Activated CD4-positive, alpha-beta T cell treated with anti-CD3 and anti-CD28 coated beads, Interleukin-2, Interleukin-4, amounts not matched to agents 100 ng/mL and 50 ng/mL, durations not matched to agents 16 hours and 8 hours (primary cell): ENCODE measurements at regions not wholly inside any gene's neighbourhood (a gene's known extent, or its start where the extent isn't known, plus 50 kb on each side); places are given as distances from the start of the nearest gene placed in this dataset.

Experiments
- DNase-seq: peaks from one replicate; pipeline ENCODE4 v3.0.0-alpha.2; 2020; ENCODE audit warnings: low spot score

GRCh38 chr4:24244663-24245490 lies 339.5 kb downstream of the DHX15 start:
- DNase-seq, result no peak

GRCh38 chr4:24243641-24244040 lies 340.7 kb downstream of the DHX15 start:
- no peak for DNase-seq

- no peak for DNase-seq
Measured at GRCh38 chr4:24241511-24241910, 342.8 kb downstream of the DHX15 start.

- DNase-seq, result no peak
Measured at GRCh38 chr4:24240655-24241054, 343.7 kb downstream of the DHX15 start.

- DNase-seq, result no peak
Measured at GRCh38 chr4:24237709-24238108, 346.6 kb downstream of the DHX15 start.

GRCh38 chr4:24236532-24236931 lies 346.7 kb upstream of the PPARGC1A start:
- no peak for DNase-seq

GRCh38 chr4:24236120-24236519 lies 346.3 kb upstream of the PPARGC1A start:
- DNase-seq, result no peak

GRCh38 chr4:24235618-24236017 lies 345.8 kb upstream of the PPARGC1A start:
- no peak for DNase-seq

GRCh38 chr4:24234288-24234848 lies 344.5 kb upstream of the PPARGC1A start:
- no peak for DNase-seq

- no peak for DNase-seq
Measured at GRCh38 chr4:24230955-24231354, 341.1 kb upstream of the PPARGC1A start.

GRCh38 chr4:24229978-24230377 lies 340.1 kb upstream of the PPARGC1A start:
- DNase-seq, result no peak

- no peak for DNase-seq
Measured at GRCh38 chr4:24228692-24229091, 338.8 kb upstream of the PPARGC1A start.

- no peak for DNase-seq
Measured at GRCh38 chr4:24226667-24227066, 336.8 kb upstream of the PPARGC1A start.

GRCh38 chr4:24226023-24226422 lies 336.2 kb upstream of the PPARGC1A start:
- no peak for DNase-seq

GRCh38 chr4:24224446-24224845 lies 334.6 kb upstream of the PPARGC1A start:
- no peak for DNase-seq

GRCh38 chr4:24219209-24219608 lies 329.4 kb upstream of the PPARGC1A start:
- no peak for DNase-seq

GRCh38 chr4:24218566-24218965 lies 328.7 kb upstream of the PPARGC1A start:
- DNase-seq, result no peak

- no peak for DNase-seq
Measured at GRCh38 chr4:24214796-24215195, 324.9 kb upstream of the PPARGC1A start.

GRCh38 chr4:24213961-24214360 lies 324.1 kb upstream of the PPARGC1A start:
- no peak for DNase-seq

- DNase-seq, result no peak
Measured at GRCh38 chr4:24212642-24213041, 322.8 kb upstream of the PPARGC1A start.

GRCh38 chr4:24211856-24212255 lies 322.0 kb upstream of the PPARGC1A start:
- no peak for DNase-seq

GRCh38 chr4:24210332-24210902 lies 320.6 kb upstream of the PPARGC1A start:
- no peak for DNase-seq

GRCh38 chr4:24209906-24210305 lies 320.1 kb upstream of the PPARGC1A start:
- DNase-seq, result no peak
